Ovary (tissue), 7 donors: ENCODE measurements at regions not wholly inside any gene's neighbourhood (a gene's known extent, or its start where the extent isn't known, plus 50 kb on each side); places are given as distances from the start of the nearest gene placed in this dataset.
"Not testable (repeated sequence)": the region's sequence is repeated elsewhere in the genome, so short reads cannot be mapped to it uniquely, and the experiment has no call there.

ENCODE experiments used
- DNase-seq, 5 donors: peaks; one replicate each; pipeline ENCODE4 v3.0.0-alpha.2; 2019 to 2020
- H3K27ac ChIP-seq, 2 donors: fragments of 200-600 bp; one replicate each; pipeline versions ENCODE4 v1.5.1 to v1.8.0; 2019 to 2022
- H3K27me3 ChIP-seq: fragments of 200-600 bp; one replicate; pipeline ENCODE4 v1.8.0; 2022
- H3K36me3 ChIP-seq: fragments of 200-600 bp; sonication (generic); one replicate; pipeline ENCODE4 v1.5.1; 2019
- H3K4me1 ChIP-seq: one replicate; pipeline ENCODE4 v1.8.1; 2013; ENCODE audit warnings: mild to moderate bottlenecking, moderate library complexity; ENCODE audit not compliant: insufficient read depth
- H3K4me3 ChIP-seq: fragments of 200-600 bp; sonication (generic); one replicate; pipeline ENCODE4 v1.5.1; 2017
- H3K9me3 ChIP-seq, 2 donors: fragments of 200-600 bp in 1 of 2; sonication (generic) in 1 of 2; one replicate each; pipeline versions ENCODE4 v1.5.1 to v1.8.1; 2013 to 2019; ENCODE audit warnings: mild to moderate bottlenecking in 1 of 2, moderate library complexity in 1 of 2
- WGBS, 3 donors: extraction: QIAGEN DNeasy Blood & Tissue Kit in 1 of 3; methylation state at CpG; one replicate each; pipeline versions ENCODE4 v1.1.5 to v1.1.7; 2013 to 2017; 5-methylcytosine and 5-hydroxymethylcytosine counted together
- intact Hi-C, 4 donors: fragments of 100-400 bp; cut with DNase I; formaldehyde crosslinking; loops; one replicate each; pipeline versions ENCODE4 v1.11.0 to v1.15.1; 2022 to 2023
- donor health status: DM: no; HTN: no; CAD: no; lungs with moderate emphysema.
- donor health status: DM: no; HTN: no; CAD: no.
- donor health status: Bipolar disorder and iron deficiency.
- donor health status: DM: no; HTN: no; CAD: no.
- donor health status: DM: yes; HTN: yes; CAD: no.

GRCh38 chr2:87308621-87309020, 287.0 kb upstream of the PLGLB1 start:
- H3K4me3 ChIP-seq, H3K27me3 ChIP-seq, H3K27ac ChIP-seq, intact Hi-C loops, DNase-seq, H3K4me1 ChIP-seq, H3K9me3 ChIP-seq, H3K36me3 ChIP-seq: not testable (repeated sequence)
- WGBS, 3 donors = 80 to 83% methylated on average over 1 to 3 of the region's 7 CpGs; no CpG with 5 or more reads in 1 of the 3 donors

- H3K36me3 ChIP-seq, intact Hi-C loops, DNase-seq, H3K9me3 ChIP-seq, H3K4me1 ChIP-seq, H3K4me3 ChIP-seq, H3K27me3 ChIP-seq, H3K27ac ChIP-seq: not testable (repeated sequence)
- WGBS, 3 donors = 20 to 48% (median 34%) methylated on average over 1 to 3 of the region's 3 CpGs
Measured at GRCh38 chr2:87309785-87310184, 288.1 kb upstream of the PLGLB1 start.

- WGBS, 3 donors = 91 to 93% (median 92%) methylated on average over 3 to 5 of the region's 6 CpGs
- DNase-seq, H3K27ac ChIP-seq, H3K27me3 ChIP-seq, H3K36me3 ChIP-seq, intact Hi-C loops, H3K9me3 ChIP-seq, H3K4me1 ChIP-seq, H3K4me3 ChIP-seq: not testable (repeated sequence)
Measured at GRCh38 chr2:87311896-87312441, 290.3 kb upstream of the PLGLB1 start.

- H3K27me3 ChIP-seq, H3K4me3 ChIP-seq, H3K27ac ChIP-seq, intact Hi-C loops, DNase-seq, H3K36me3 ChIP-seq, H3K9me3 ChIP-seq, H3K4me1 ChIP-seq: not testable (repeated sequence)
- 80% methylated on average over 3 of the region's 3 CpGs; no CpG with 5 or more reads in 2 of the 3 donors for WGBS, 3 donors
Measured at GRCh38 chr2:87314622-87315021, 293.0 kb upstream of the PLGLB1 start.

- H3K9me3 ChIP-seq, intact Hi-C loops: not testable (repeated sequence)
Measured at GRCh38 chr2:87315183-87315902, 293.7 kb upstream of the PLGLB1 start.

GRCh38 chr2:87317193-87317592, 295.5 kb upstream of the PLGLB1 start:
- DNase-seq, H3K4me1 ChIP-seq, H3K27ac ChIP-seq, H3K4me3 ChIP-seq, H3K27me3 ChIP-seq, H3K9me3 ChIP-seq, H3K36me3 ChIP-seq, intact Hi-C loops: not testable (repeated sequence)
- WGBS, 3 donors = 71% methylated on average over 1 of the region's 1 CpG; no CpG with 5 or more reads in 2 of the 3 donors

More at GRCh38 chr2:87315183-87315902, 293.7 kb upstream of the PLGLB1 start:
- H3K36me3 ChIP-seq, H3K4me3 ChIP-seq, DNase-seq, H3K4me1 ChIP-seq, H3K27ac ChIP-seq, H3K27me3 ChIP-seq: not testable (repeated sequence)
- 27 to 57% (median 28%) methylated on average over 2 to 4 of the region's 6 CpGs for WGBS, 3 donors

- H3K27me3 ChIP-seq, H3K4me3 ChIP-seq, H3K36me3 ChIP-seq, H3K4me1 ChIP-seq, DNase-seq, H3K27ac ChIP-seq, H3K9me3 ChIP-seq, intact Hi-C loops: not testable (repeated sequence)
- WGBS, 3 donors = 3 to 18% (median 10%) methylated on average over 1 of the region's 2 CpGs
Measured at GRCh38 chr2:87318814-87319491, 297.3 kb upstream of the PLGLB1 start.

- 95% methylated on average over 2 of the region's 2 CpGs; no CpG with 5 or more reads in 2 of the 3 donors for WGBS, 3 donors
Measured at GRCh38 chr2:87319705-87320104, 298.1 kb upstream of the PLGLB1 start.

GRCh38 chr2:87321201-87321600, 299.6 kb upstream of the PLGLB1 start:
- intact Hi-C loops = not testable (repeated sequence)

More at GRCh38 chr2:87319705-87320104, 298.1 kb upstream of the PLGLB1 start:
- H3K27me3 ChIP-seq, H3K4me1 ChIP-seq, intact Hi-C loops, H3K36me3 ChIP-seq, H3K9me3 ChIP-seq, H3K27ac ChIP-seq, H3K4me3 ChIP-seq, DNase-seq: not testable (repeated sequence)

GRCh38 chr2:87324335-87325041, 302.8 kb upstream of the PLGLB1 start:
- H3K36me3 ChIP-seq, H3K27ac ChIP-seq, H3K9me3 ChIP-seq, H3K4me3 ChIP-seq, DNase-seq, intact Hi-C loops, H3K4me1 ChIP-seq, H3K27me3 ChIP-seq: not testable (repeated sequence)
- 57 to 65% (median 65%) methylated on average over 4 to 6 of the region's 6 CpGs for WGBS, 3 donors

More at GRCh38 chr2:87321201-87321600, 299.6 kb upstream of the PLGLB1 start:
- not testable (repeated sequence) for H3K4me3 ChIP-seq, H3K27me3 ChIP-seq, H3K27ac ChIP-seq, H3K9me3 ChIP-seq, H3K36me3 ChIP-seq, DNase-seq, H3K4me1 ChIP-seq
- WGBS, 3 donors = 87 to 98% (median 91%) methylated on average over 6 to 7 of the region's 9 CpGs
